ENCODE measurements at regions not wholly inside any gene's neighbourhood (a gene's known extent, or its start where the extent isn't known, plus 50 kb on each side); places are given as distances from the start of the nearest gene placed in this dataset.

- no peak for TF ChIP-seq CTCF (IDR thresholded peaks at IDR 0.05 in 8 of 11, conservative IDR thresholded peaks at IDR 0.05 in 3 of 11)
- no peak for TF ChIP-seq POLR2AphosphoS5 (IDR thresholded peaks at IDR 0.05)
These were observed 395.9 kb upstream of the HS3ST1 start for GRCh38 chr4:11824566-11824965.
